Dendritic cell treated with granulocyte-macrophage colony-stimulating factor and Interleukin-4, amounts not matched to agents 40 ng/mL and 50 ng/mL, for 4 days (primary cell): ENCODE measurements at regions not wholly inside any gene's neighbourhood (a gene's known extent, or its start where the extent isn't known, plus 50 kb on each side); places are given as distances from the start of the nearest gene placed in this dataset.

Experiments
- H3K27ac Mint-ChIP-seq: one replicate; pipeline ENCODE4 v1.8.0; 2022; ENCODE audit warnings: mild to moderate bottlenecking, mixed read lengths
- H3K27me3 Mint-ChIP-seq: one replicate; pipeline ENCODE4 v1.8.0; 2022; ENCODE audit warnings: mild to moderate bottlenecking, mixed read lengths
- H3K36me3 Mint-ChIP-seq: one replicate; pipeline ENCODE4 v1.8.0; 2022; ENCODE audit warnings: low read depth, mixed read lengths
- H3K4me1 Mint-ChIP-seq: one replicate; pipeline ENCODE4 v1.8.0; 2022; ENCODE audit warnings: low read depth, mixed read lengths
- H3K4me3 Mint-ChIP-seq: one replicate; pipeline ENCODE4 v1.8.0; 2022; ENCODE audit warnings: mild to moderate bottlenecking, moderate library complexity, mixed read lengths
- H3K9me3 Mint-ChIP-seq: one replicate; pipeline ENCODE4 v1.8.0; 2022; ENCODE audit warnings: mixed read lengths
- intact Hi-C: fragments of 100-400 bp; cut with micrococcal nuclease; formaldehyde crosslinking; loops from one replicate; pipeline ENCODE4 v1.15.0; 2022

DNA sequence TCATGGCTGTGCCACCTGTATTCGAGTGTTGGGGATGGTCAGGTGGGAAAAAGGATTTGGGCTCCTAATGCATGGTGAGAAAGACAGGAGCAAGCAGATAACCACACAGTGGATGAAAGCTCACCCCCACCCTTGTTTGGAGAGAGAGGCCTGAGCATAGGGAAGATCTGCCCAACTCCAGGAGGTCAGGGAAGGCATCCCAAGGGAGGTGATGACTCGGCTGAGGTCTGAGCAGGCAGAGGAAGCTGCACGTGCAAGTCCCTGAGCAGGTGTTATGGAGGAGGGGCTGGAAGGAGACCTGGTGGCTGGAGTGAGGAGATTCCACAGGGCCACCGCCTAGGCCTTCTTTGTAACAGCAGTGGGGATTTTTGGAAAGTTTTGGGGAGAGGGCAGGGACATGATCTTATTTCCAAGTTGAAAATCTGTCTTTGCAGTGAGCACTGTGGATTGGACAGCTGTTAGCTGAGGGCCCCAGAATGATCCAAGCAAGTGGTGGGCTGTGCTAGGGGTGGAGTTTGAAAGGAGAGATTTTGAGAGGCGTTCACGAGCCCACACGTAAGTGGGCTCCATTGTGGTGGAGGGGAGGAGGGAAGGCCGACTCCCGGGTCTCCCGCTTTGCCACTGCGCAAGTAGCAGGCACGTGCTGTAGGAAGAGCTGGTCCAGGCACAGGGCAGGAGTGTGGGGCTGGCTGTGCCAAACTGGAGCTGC lies 228.5 kb downstream of the GLI2 start:
- no peaks in the 10 kb centered on the region for H3K36me3 Mint-ChIP-seq
- H3K4me3 Mint-ChIP-seq = no peak overlapping the region
- no peaks in the 10 kb centered on the region for H3K4me1 Mint-ChIP-seq
- no peak overlapping the region for H3K27ac Mint-ChIP-seq
- H3K27me3 Mint-ChIP-seq = no peaks in the 10 kb centered on the region
- no peaks in the 10 kb centered on the region for H3K9me3 Mint-ChIP-seq
- intact Hi-C loops = no loop called here

DNA sequence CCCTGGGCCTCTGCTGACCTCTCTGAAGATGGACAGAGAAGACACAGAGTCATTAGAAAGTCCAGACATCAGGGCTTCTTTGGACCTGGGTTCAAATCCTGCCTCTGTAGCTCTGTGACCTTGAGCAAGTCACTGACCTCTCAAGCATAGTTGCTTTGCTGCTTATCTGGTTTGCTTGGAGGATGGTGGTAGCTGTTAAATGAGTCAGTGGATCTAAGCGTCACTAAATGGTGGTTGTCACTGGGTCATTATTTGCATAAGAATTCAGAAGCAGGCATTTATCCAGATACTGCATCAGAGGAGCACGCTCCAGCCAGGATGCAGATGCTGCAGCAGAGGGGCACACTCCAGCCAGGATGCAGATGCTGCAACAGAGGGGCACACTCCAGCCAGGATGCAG lies 229.2 kb downstream of the GLI2 start:
- Mint-ChIP-seq H3K4me1 (no peaks in the 10 kb centered on the region), H3K27me3 (no peaks in the 10 kb centered on the region), H3K27ac (no peak overlapping the region), H3K9me3 (no peaks in the 10 kb centered on the region), H3K36me3 (no peaks in the 10 kb centered on the region), H3K4me3 (no peak overlapping the region)
- intact Hi-C loops = no loop called here

DNA sequence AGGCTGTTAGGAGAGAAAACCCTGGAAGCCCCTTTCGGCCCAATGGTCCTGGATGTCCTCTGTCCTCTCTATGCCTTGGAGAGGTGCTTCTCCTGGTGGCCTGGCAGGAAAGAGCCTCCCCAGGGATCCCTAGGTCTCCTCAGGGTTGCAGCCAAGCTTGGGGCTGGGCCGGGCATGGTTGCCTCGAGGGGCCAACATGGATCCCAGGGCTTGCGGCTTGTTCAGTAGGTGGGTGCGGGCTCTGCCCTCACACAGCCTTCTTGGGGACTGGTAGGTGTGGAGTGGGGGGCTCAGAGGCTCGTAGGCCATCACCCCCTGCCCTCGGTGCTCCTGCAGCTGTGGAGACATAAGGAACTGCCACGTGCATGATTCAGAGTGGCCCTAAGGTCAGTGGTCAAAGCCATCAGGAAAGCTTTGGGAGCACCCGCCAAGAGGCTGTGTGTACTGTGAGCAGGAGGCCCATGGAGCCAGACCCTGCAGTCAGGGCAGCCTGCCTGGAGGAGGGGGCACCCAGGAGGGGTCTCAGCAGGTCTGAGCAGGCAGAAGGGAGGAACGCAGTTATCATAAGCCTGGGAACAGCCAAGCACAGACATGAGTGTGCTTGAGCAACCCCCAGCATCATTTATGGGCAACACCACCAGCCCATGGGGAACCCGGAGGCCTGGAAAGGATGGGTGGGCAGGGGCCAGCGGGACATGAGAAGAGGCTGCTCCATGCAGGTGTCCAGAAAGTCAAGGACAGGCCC lies 231.0 kb downstream of the GLI2 start:
- no peaks in the 10 kb centered on the region for H3K4me1 Mint-ChIP-seq
- no peaks in the 10 kb centered on the region for H3K36me3 Mint-ChIP-seq
- no peak overlapping the region for H3K27ac Mint-ChIP-seq
- H3K9me3 Mint-ChIP-seq = no peaks in the 10 kb centered on the region
- no peaks in the 10 kb centered on the region for H3K27me3 Mint-ChIP-seq
- intact Hi-C loops = no loop called here
- H3K4me3 Mint-ChIP-seq = no peak overlapping the region

DNA sequence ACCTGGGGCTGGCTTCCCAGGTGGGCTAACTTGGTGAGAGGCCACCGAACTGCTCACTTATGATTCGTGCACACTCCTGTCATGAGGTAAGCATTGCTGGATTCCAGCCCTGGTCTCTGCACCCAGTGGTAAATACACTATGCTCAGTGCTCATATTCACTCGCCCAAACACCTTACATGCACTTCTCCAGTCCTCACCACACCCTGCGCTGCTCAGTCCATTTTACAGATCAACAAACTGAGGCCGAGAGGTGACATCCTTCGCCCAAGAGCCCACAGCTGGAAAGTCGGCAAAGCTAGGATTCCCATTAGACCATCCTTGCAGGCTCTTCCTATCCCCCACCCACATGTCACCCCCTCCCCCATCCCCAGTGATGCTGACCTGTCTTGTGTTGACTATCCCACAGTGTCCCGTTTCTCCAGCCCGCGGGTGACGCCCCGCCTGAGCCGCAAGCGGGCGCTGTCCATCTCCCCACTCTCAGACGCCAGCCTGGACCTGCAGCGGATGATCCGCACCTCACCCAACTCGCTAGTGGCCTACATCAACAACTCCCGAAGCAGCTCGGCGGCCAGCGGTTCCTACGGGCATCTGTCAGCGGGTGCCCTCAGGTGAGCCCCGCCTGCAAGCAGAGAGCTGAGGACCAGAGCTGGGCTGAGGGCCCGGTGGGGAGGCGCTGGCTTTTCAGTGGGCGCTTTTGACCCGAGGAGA lies 232.8 kb downstream of the GLI2 start:
- Mint-ChIP-seq H3K27me3 (no peaks in the 10 kb centered on the region), H3K36me3 (no peaks in the 10 kb centered on the region), H3K9me3 (no peaks in the 10 kb centered on the region), H3K4me1 (no peaks in the 10 kb centered on the region), H3K27ac (no peak overlapping the region), H3K4me3 (no peak overlapping the region)
- intact Hi-C loops = no loop called here

DNA sequence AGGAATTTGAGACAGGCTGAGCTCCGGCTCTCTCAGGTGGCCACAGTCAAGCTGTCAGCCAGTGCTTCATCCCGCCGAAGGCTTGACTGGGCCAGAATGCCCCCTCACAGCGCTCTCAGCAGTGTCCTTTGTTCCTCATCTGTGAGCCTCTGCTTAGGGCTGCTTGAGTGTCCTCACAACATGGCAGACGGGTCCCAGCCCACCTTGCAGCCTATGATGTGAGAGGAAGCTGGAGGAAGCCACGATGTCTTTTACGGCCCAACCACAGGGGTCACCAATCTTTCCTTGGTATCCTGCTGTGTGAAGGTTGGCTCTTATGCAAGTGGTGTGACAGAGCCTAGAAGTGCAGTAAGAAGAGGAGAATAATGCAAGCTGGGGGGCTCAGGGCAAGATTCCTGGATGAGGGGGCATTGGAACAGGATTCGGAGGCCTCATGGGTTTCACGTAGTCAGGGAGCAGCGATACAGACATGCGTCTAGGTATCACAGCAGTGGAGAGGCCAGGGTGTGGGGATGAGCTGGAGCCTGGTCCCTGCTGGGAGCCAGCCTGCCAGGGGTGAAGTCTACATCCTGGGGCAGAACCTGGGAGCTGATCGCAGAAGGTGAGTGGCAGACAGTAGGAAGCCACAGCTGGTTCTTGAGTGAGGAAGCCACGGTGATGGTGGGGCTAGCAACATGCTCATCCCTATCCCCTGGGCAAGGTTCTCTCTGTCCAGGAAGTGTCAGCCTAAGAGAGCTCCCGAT lies 234.1 kb downstream of the GLI2 start:
- H3K4me3 Mint-ChIP-seq = no peak overlapping the region
- intact Hi-C loops = no loop called here
- no peaks in the 10 kb centered on the region for H3K4me1 Mint-ChIP-seq

DNA sequence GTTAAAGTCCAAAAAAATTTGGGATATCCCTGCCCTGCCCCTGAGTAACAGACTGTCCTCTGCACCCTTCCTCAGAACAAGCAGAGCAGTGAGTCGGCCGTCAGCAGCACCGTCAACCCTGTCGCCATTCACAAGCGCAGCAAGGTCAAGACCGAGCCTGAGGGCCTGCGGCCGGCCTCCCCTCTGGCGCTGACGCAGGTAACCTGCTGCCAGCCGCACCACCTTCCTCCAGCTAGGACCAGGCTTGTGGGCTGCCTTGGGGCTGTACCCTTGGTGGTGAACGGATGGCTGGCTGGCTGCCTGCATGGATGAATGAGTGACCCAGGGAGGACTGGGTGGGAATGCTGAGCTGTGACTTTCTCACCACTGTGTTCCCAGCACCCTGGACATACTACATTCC lies 236.2 kb downstream of the GLI2 start:
- intact Hi-C loops = no loop called here
- Mint-ChIP-seq H3K27me3 (no peaks in the 10 kb centered on the region), H3K36me3 (no peaks in the 10 kb centered on the region), H3K27ac (no peak overlapping the region), H3K9me3 (no peaks in the 10 kb centered on the region), H3K4me1 (no peaks in the 10 kb centered on the region), H3K4me3 (no peak overlapping the region)

More for the DNA sequence above, 234.1 kb downstream of the GLI2 start:
- no peak overlapping the region for H3K27ac Mint-ChIP-seq
- no peaks in the 10 kb centered on the region for H3K36me3 Mint-ChIP-seq
- H3K9me3 Mint-ChIP-seq = no peaks in the 10 kb centered on the region
- no peaks in the 10 kb centered on the region for H3K27me3 Mint-ChIP-seq

DNA sequence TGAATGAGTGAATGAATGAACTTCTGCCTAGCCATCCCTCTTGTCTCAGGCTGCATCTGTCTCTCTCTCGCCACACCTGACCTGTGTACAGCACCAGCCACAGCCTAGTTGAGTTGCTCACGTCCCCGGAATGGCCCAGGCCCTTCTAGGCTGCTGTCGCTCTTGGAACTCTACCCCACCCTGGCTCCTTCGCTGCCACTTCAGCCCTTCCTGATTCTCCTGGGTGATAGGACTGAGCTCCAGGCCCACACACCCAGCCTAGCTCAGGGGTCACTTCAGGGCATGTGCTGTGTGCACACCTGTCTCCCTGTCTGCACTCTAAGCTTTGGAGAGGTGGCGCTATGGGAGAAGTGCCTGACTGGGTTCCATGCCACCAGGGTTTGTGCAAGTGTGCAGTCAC lies 236.6 kb downstream of the GLI2 start:
- H3K27me3 Mint-ChIP-seq = no peaks in the 10 kb centered on the region
- intact Hi-C loops = no loop called here
- no peak overlapping the region for H3K4me3 Mint-ChIP-seq
- no peak overlapping the region for H3K27ac Mint-ChIP-seq
- no peaks in the 10 kb centered on the region for H3K4me1 Mint-ChIP-seq
- H3K36me3 Mint-ChIP-seq = no peaks in the 10 kb centered on the region
- no peaks in the 10 kb centered on the region for H3K9me3 Mint-ChIP-seq

DNA sequence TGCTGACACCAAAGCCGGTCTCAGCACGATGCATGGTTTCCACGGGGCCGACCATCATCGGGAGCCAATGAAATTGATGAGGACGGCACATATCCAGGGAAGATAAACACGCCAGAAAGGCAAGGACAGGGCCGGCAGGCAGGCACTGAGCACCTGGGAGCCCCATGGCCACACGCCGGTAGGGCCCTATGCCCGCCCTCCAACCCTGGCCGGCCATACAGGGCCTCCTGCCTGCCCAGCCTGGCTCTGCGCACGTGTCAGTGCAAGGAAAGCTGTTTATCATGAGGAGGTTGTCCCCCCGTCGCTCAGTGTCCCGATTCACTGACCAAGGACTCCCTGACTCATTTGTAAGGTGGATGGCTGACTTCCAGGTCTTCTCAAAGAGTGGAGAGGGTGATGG lies 237.5 kb downstream of the GLI2 start:
- no peak overlapping the region for H3K4me3 Mint-ChIP-seq
- no peaks in the 10 kb centered on the region for H3K9me3 Mint-ChIP-seq
- H3K27me3 Mint-ChIP-seq = no peaks in the 10 kb centered on the region
- H3K4me1 Mint-ChIP-seq = no peaks in the 10 kb centered on the region
- intact Hi-C loops = no loop called here
- no peaks in the 10 kb centered on the region for H3K36me3 Mint-ChIP-seq
- H3K27ac Mint-ChIP-seq = no peak overlapping the region

DNA sequence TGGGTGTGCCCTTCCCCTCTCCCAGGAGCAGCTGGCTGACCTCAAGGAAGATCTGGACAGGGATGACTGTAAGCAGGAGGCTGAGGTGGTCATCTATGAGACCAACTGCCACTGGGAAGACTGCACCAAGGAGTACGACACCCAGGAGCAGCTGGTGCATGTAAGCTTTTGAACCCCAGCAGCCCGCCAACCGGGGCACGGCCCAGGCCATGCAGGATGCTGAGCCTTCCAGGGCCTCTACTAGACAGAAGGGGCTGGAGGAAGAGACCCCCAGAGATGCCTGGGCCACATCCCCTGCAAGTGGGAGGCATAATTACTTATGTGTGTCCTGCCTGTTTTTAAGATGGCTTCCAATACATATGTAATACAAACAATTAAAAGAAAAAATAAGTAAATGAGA lies 239.3 kb downstream of the GLI2 start:
- H3K4me3 Mint-ChIP-seq = no peak overlapping the region
- no peaks in the 10 kb centered on the region for H3K9me3 Mint-ChIP-seq
- no peak overlapping the region for H3K27ac Mint-ChIP-seq
- H3K27me3 Mint-ChIP-seq = peaks cover 4% of the 10 kb centered on the region
- no peaks in the 10 kb centered on the region for H3K4me1 Mint-ChIP-seq
- no peaks in the 10 kb centered on the region for H3K36me3 Mint-ChIP-seq
- intact Hi-C loops = no loop called here

DNA sequence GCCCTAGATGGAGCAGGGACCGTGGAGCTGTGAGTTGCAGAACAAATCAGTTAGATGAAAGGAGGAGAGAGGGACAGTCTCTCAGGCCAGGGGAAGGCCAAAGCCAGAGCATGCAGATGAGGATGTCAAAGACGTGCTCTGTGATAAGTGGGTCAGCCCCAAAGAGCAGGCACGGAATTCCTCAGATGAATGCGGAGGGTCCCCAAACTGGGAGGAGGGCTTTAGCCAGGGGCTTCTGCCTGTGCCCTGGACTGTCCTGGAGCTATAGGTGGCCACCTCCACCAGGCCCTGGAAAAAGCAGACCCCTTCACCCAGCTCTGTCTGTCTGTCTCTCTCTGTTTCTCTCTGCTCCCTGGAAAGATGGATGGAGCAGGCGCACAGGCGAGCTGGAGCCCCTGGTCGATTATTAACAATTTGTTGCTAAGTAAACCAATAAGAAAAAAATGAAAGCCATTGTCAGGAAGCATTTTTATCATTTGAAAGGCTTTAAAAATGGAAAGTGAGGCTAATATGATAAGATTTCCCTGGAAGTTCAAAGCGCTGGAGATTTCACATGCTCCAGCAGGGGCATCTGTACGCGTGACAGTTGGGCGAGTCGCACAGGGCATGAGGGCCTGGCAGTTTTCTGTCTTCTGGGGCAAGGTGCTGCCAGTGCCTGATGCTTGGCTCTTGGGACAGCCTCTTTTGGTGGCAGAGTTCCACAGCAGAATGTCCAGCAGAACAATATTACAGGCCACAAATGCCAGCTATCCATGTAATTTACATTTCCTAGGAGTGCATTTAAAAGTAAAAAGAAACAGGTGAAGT lies 241.0 kb downstream of the GLI2 start:
- no peaks in the 10 kb centered on the region for H3K9me3 Mint-ChIP-seq
- H3K4me3 Mint-ChIP-seq = no peak overlapping the region
- intact Hi-C loops = no loop called here
- H3K36me3 Mint-ChIP-seq = no peaks in the 10 kb centered on the region
- no peak overlapping the region for H3K27ac Mint-ChIP-seq
- H3K27me3 Mint-ChIP-seq = peaks cover 4% of the 10 kb centered on the region
- H3K4me1 Mint-ChIP-seq = no peaks in the 10 kb centered on the region

DNA sequence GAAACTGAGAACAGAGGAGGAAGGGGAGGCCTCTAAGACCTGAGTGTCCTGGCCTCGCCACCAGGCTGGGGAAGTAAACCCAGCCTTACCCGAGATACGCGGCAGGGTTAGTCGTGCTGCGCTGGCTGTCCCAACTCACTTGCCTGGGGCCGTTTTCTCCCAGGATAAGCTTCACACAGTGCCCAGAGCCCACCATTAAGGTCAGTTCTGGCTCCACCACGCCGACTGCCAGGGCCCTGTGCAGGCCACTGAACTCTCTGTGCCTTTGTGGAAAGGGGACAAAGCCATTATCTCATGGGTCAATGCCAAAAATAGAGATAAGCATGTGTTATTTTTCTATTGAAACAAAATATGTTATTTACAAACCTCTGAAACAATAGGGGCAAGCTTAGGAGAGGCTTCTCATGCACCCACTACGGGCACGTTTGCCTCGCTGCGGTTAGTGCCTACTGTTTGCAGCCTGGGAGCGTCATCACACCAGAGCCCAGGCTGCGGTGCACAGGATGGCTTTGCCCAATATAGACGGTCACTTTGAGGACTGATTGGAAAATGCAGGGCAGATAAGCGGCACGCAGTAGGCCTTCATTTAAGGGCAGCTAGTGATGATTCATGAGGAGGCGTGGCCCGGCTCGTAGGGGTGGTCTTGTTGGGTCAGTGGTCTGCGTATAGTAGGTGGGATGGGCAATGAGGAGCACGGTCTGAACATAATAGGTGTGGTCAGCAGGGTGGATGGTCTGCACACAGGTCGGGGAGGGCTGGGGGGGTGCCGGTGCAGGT lies 242.1 kb downstream of the GLI2 start:
- no peak overlapping the region for H3K4me3 Mint-ChIP-seq
- H3K27ac Mint-ChIP-seq = no peak overlapping the region
- no peaks in the 10 kb centered on the region for H3K4me1 Mint-ChIP-seq
- H3K9me3 Mint-ChIP-seq = no peaks in the 10 kb centered on the region
- no peaks in the 10 kb centered on the region for H3K36me3 Mint-ChIP-seq
- peaks cover 4% of the 10 kb centered on the region for H3K27me3 Mint-ChIP-seq
- intact Hi-C loops = no loop called here

DNA sequence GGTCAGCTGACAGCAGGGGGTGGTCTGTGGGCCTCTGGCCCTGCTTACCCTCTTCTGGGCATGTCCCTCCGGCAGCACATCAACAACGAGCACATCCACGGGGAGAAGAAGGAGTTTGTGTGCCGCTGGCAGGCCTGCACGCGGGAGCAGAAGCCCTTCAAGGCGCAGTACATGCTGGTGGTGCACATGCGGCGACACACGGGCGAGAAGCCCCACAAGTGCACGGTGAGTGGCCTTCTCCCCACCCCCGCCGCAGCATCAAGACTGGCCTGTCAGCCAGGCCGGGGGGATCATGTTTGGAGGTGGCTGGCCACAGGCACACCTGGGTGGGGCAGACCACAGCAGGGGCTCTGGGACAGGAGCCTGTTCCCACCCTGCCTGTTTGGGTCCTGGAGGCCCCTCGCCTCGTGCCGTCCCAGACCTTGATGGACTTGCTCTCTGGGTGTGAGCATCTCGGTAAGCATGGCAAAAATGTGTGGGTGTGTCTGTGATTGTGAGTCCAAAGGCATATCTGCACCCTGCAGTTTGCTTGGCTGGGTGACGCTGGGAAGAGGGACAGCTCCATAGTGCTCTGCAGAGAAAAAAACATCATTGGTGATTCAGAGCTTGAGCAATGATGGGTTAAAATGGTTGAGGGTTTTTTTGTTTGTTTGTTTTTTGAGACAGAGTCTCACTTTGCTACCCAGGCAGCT lies 242.8 kb downstream of the GLI2 start:
- no peaks in the 10 kb centered on the region for H3K36me3 Mint-ChIP-seq
- H3K9me3 Mint-ChIP-seq = no peaks in the 10 kb centered on the region
- no peak overlapping the region for H3K4me3 Mint-ChIP-seq
- H3K27ac Mint-ChIP-seq = no peak overlapping the region
- no peaks in the 10 kb centered on the region for H3K4me1 Mint-ChIP-seq
- peaks cover 4% of the 10 kb centered on the region for H3K27me3 Mint-ChIP-seq
- intact Hi-C loops = no loop called here
